MG63 (cell line): ENCODE measurements at regions not wholly inside any gene's neighbourhood (a gene's known extent, or its start where the extent isn't known, plus 50 kb on each side); places are given as distances from the start of the nearest gene placed in this dataset.

ENCODE experiments used
- DNase-seq: peaks from one replicate; pipeline ENCODE4 v3.0.0-alpha.2; 2020
- H3K27me3 ChIP-seq: fragments of 250-450 bp; sonication (Bioruptor Pico); 2 replicates; pipeline ENCODE4 v1.5.1; 2020; ENCODE audit warnings: mild to moderate bottlenecking, moderate library complexity
- H3K36me3 ChIP-seq: fragments of 250-450 bp; sonication (Bioruptor Pico); 2 replicates; pipeline ENCODE4 v1.5.1; 2020; ENCODE audit warnings: mild to moderate bottlenecking, moderate library complexity
- H3K4me3 ChIP-seq: fragments of 250-450 bp; sonication (Bioruptor Pico); 2 replicates; pipeline ENCODE4 v1.5.1; 2020; ENCODE audit warnings: mild to moderate bottlenecking, moderate library complexity
- H3K9me3 ChIP-seq: fragments of 250-450 bp; sonication (Bioruptor Pico); 2 replicates; pipeline ENCODE4 v1.5.1; 2020; ENCODE audit warnings: mild to moderate bottlenecking, moderate library complexity

- peak; percentile 18 for DNase-seq
- Histone ChIP-seq H3K36me3 (no peaks in the 10 kb centered on the region), H3K9me3 (no peaks in the 10 kb centered on the region), H3K4me3 (no peak overlapping the region), H3K27me3 (no peaks in the 10 kb centered on the region)
Observed at GRCh38 chr10:59595593-59595992, 114.1 kb downstream of the SLC16A9 start.

DNA sequence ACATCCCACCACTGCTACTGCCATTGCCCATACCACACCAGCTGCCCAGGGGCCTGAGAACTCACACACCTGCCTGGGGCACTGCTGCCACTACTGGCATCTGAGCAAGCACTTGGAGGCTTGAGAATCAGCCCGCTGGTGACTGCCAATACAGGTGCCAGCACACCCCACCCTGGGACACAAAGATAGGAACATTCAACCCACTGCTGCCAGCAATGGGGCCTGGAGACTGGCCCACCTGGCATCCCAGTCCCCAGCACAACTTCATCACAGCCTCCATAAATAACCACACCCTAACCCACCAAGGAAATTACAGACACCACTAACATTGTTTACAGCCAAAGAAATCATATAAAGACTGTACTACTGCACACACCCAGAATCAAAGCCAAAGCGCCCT lies 115.9 kb downstream of the SLC16A9 start:
- Histone ChIP-seq H3K27me3 (no peaks in the 10 kb centered on the region), H3K36me3 (no peaks in the 10 kb centered on the region), H3K9me3 (no peaks in the 10 kb centered on the region), H3K4me3 (no peak overlapping the region)
- DNase-seq, result no peak

DNA sequence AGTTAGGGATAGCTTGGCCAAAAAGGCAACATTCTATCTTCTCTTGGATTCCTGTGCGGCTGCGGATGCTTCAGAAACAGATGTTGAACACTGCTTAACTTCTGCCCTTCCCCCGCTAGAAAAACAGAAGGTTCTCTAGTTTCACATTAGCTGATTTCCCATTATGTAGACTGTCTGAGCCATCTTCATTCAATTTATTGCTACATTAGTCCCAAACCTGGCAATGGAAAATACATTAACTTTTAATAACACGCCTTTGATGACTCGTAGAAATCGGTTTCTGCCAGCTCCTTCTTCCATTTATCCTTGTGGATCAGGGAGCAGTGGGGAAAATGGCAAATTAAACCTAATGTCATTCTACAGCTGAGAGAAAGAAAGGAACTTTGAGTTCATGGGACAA lies 119.9 kb downstream of the SLC16A9 start:
- no peaks in the 10 kb centered on the region for H3K36me3 ChIP-seq
- no peak overlapping the region for H3K4me3 ChIP-seq
- no peaks in the 10 kb centered on the region for H3K9me3 ChIP-seq
- no peaks in the 10 kb centered on the region for H3K27me3 ChIP-seq
- DNase-seq, result no peak

DNA sequence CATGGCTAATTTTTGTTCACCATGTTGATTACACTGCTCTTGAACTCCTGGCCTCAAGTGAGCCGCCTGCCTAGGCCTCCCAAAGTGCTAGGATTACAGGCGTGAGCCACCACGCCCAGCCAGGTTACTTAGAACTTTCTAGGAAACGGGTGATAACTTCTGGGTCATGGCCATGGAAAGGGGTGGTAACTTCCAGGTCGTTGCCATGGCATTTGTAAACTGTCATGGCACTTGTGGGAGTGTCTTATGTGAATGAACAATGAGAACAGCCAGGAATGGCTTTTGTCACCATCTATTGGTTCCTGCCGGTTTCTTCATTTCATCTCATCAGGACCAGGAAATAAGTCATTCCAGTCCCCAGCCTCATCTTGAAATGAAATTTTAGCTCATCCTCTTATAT lies 120.9 kb downstream of the SLC16A9 start:
- Histone ChIP-seq H3K4me3 (no peak overlapping the region), H3K27me3 (no peaks in the 10 kb centered on the region), H3K9me3 (no peaks in the 10 kb centered on the region), H3K36me3 (no peaks in the 10 kb centered on the region)
- no peak for DNase-seq

DNA sequence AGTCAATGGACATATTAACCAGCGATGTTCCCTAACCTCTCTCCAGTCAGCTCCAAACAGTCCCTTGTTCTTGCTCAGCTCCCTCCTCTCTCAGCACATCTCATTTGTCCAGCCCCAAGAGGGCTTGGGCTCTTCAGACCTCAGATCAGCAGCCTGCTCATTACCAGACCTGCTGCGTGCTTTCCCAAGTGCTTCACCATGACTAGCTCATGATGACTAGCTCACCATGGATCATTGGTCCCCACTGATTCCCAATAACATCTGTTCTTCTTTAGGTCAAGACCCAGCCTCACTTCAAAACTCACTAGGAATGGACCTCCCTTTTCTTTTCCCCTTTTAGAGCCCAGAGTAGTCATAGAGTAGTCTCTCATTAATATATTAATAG lies 121.9 kb downstream of the SLC16A9 start:
- H3K4me3 ChIP-seq, result no peak overlapping the region
- H3K27me3 ChIP-seq, result no peaks in the 10 kb centered on the region
- H3K36me3 ChIP-seq, result no peaks in the 10 kb centered on the region
- DNase-seq, result no peak
- H3K9me3 ChIP-seq, result no peaks in the 10 kb centered on the region

DNA sequence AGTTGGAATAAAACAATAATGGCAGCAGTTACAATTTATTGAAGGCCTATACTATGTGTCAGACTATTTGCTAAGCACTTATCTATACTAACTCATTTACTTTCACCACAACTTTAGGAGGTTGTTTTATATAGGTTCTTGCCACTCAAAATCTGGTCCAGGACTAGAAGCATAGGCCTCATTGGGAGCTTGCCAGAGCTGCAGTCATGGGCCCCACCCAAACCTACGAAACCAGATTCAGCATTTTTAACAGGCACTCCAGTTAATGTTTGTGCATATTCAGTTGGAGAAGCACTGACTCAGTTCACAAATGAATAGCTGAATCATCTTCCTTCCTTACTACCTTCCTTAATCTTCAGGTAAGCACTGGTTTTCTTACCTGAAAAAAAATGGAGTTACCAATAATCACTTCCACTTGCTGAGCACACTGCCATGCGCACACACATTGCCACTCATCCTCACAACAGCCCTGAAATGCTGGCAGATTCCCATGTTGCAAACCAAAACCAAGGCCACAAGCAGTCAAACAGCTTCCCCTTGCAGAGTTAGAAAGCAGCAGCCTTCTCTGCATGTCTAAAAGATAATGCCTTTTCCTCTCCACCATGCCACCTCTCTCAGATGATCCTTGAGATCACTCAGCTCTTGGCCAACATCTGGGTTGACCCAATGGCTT lies 122.4 kb downstream of the SLC16A9 start:
- Histone ChIP-seq H3K36me3 (no peaks in the 10 kb centered on the region), H3K4me3 (no peak overlapping the region), H3K9me3 (no peaks in the 10 kb centered on the region), H3K27me3 (no peaks in the 10 kb centered on the region)
- no peak for DNase-seq

- Histone ChIP-seq H3K27me3 (no peaks in the 10 kb centered on the region), H3K9me3 (no peaks in the 10 kb centered on the region), H3K4me3 (no peak overlapping the region), H3K36me3 (no peaks in the 10 kb centered on the region)
- DNase-seq, result no peak
Observed at GRCh38 chr10:59586407-59586891, 123.2 kb downstream of the SLC16A9 start.

DNA sequence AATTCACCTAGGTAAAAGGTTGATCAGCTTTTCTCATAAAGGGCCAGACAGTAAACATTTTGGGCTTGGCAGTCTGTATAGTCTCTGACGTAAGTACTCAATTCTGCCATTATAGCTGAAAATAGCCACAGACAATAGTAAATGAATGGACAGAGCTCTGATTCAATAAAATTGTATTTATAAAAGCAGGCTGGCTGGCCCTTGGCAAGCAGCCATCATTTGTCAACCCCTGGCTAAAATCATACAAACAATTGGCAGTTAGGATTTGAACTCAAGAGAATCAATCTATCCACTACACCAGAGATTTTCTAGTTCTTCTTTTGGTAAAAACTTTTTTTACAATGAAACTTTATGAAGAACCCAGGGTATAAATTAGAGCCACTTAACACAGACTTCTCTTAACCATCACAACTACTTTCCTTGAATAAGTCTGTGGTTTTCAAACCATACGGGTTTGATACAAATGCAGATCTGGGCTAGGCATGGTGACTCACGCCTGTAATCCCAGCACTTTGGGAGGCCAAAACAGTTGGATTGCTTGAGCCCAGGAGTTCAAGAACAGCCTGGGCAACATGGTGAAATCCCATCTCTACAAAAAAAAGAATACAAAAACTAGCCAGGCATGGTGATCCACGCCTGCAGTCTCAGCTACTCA lies 124.5 kb downstream of the SLC16A9 start:
- Histone ChIP-seq H3K27me3 (no peaks in the 10 kb centered on the region), H3K4me3 (no peak overlapping the region), H3K9me3 (no peaks in the 10 kb centered on the region), H3K36me3 (no peaks in the 10 kb centered on the region)
- peak; percentile 73 for DNase-seq

DNA sequence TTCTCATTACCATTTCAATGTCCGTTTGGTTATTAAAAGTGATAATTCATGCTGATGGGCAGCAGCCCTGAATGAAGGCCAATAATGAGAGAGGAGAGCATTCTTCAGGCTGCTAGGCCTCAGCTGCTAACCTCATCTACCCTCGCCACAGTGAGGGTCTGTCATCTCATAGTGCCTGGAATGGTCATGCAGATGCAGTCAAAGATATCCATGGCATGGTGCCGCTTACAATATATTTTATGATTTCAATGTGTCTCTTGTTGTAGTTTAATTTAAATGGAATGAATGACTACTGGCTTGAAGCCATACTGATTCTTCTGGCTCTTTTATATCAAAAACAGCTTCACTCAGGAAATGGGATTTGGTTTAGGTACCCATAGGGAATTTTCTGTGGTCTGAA lies 126.9 kb downstream of the SLC16A9 start:
- Histone ChIP-seq H3K36me3 (no peaks in the 10 kb centered on the region), H3K4me3 (no peak overlapping the region), H3K9me3 (no peaks in the 10 kb centered on the region), H3K27me3 (no peaks in the 10 kb centered on the region)
- DNase-seq, result no peak

DNA sequence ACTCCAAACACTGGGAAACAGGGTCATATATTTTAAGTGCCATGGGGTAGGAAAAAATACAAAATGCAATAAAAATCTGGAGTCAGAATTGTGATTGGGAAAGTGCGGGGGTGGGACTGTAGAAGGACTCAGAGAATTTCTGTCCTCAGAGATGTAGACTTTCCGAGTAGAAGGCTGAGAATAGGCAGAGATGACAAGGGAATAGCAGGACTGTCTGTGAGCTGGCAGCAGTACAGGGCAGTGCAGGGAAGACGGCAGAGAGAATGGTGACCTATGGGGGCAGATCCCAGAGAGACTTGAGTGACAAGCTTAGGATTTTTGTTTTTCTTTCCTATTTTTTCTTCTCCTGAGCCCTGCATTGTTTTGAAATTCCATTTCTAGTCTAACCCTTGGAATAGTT lies 127.6 kb downstream of the SLC16A9 start:
- H3K4me3 ChIP-seq, result no peak overlapping the region
- no peaks in the 10 kb centered on the region for H3K9me3 ChIP-seq
- H3K36me3 ChIP-seq, result no peaks in the 10 kb centered on the region
- DNase-seq, result no peak
- H3K27me3 ChIP-seq, result no peaks in the 10 kb centered on the region

GRCh38 chr10:59580026-59580863 lies 129.4 kb downstream of the SLC16A9 start:
- H3K27me3 ChIP-seq, result no peaks in the 10 kb centered on the region
- no peak for DNase-seq
- H3K36me3 ChIP-seq, result no peaks in the 10 kb centered on the region
- H3K4me3 ChIP-seq, result no peak overlapping the region
- no peaks in the 10 kb centered on the region for H3K9me3 ChIP-seq

- no peaks in the 10 kb centered on the region for H3K27me3 ChIP-seq
- no peak overlapping the region for H3K4me3 ChIP-seq
- H3K36me3 ChIP-seq, result no peaks in the 10 kb centered on the region
- no peaks in the 10 kb centered on the region for H3K9me3 ChIP-seq
- no peak for DNase-seq
Observed at GRCh38 chr10:59578741-59579140, 130.9 kb downstream of the SLC16A9 start.

DNA sequence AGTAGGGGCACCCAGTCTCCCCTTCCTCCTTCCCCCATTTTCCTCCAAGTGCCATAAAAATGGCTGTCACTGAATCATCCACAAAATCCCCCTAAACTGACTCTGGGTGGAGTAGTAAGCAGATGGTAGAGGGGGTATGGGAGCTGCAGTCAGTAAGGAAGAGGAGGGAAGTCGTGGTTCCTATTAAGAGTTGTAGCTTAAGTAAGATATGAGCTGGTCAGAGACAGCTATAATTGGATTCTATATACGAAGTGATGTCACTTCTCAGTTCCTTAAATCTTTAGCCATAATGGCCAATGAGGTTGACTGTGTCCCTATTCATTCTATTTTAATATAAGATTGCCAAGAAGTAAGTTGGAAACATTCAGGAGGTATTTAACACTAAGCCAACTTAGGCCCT lies 131.7 kb downstream of the SLC16A9 start:
- H3K36me3 ChIP-seq, result no peaks in the 10 kb centered on the region
- H3K4me3 ChIP-seq, result no peak overlapping the region
- no peaks in the 10 kb centered on the region for H3K9me3 ChIP-seq
- DNase-seq, result no peak
- no peaks in the 10 kb centered on the region for H3K27me3 ChIP-seq

- Histone ChIP-seq H3K36me3 (no peaks in the 10 kb centered on the region), H3K4me3 (no peak overlapping the region), H3K27me3 (no peaks in the 10 kb centered on the region), H3K9me3 (no peaks in the 10 kb centered on the region)
- no peak for DNase-seq
Observed at GRCh38 chr10:59575269-59575668, 134.4 kb downstream of the SLC16A9 start.

DNA sequence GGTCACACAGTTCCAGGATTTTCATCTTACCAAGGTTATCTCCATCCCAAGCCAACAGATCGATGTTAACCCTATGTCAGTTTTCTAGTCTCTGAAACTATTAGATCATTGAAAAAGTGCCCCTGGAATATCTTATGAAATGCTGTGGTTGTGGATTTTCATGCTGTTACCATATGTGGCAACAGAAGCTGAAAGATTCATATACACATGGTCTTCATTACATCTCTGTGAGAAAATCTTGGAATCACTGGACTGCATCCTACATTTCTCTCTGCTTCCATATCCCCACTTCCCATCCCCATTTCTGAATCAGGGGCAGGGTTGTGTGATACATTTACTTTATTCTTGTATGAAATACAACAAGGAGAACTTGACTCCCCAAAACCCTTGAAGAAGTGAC lies 146.1 kb downstream of the SLC16A9 start:
- Histone ChIP-seq H3K4me3 (no peak overlapping the region), H3K9me3 (peaks cover 6% of the 10 kb centered on the region), H3K36me3 (no peaks in the 10 kb centered on the region), H3K27me3 (no peaks in the 10 kb centered on the region)
- DNase-seq, result no peak

DNA sequence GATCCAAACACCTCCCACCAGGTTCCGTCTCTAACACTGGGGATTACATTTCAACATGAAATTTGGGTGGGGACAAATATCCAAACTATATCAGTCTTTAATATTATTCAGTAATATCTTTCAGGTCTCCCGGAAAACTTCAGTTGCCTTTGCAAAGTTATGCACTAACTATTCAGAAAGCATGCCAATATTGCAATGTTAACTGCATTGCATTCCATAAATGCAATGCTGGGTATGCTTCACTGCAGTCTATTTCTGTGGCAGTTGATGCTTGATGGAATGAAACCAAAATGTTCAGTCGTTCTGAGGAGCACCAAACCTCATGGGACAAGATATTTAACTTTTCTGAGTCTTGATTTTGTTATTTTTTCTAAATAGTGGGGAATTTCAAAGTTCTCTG lies 147.5 kb downstream of the SLC16A9 start:
- no peak for DNase-seq
- H3K36me3 ChIP-seq, result no peaks in the 10 kb centered on the region

DNA sequence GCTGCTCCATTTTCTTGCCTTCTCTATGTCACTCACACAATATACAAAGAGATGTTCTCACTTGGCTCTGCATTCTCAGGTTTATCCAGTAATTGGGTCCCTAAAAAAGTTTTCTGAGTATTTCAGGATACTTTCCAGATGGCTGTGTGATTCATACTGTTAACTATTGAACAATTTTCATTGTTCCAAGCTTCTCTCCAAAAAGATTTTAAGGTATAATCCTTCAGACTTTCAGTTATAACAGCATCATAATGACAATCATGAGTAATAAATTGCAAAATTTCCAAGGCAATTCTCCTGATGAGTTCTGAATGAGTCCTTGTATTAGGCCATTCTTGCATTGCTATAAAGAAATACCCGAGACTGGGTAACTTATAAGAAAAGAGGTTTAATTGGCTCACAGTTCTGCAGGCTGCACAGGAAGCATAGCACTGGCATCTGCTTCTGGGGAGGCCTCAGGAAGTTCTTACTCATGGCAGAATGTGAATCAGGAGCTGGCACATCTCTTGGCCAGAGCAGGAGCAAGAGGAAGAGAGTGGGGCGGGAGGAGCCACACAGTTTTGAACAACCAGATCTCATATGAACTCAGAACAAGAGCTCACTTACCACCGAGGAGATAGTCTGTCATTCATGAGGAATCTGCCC lies 148.1 kb downstream of the SLC16A9 start:
- peak; percentile 92 for DNase-seq

More for the DNA sequence above, 147.5 kb downstream of the SLC16A9 start:
- peaks cover 6% of the 10 kb centered on the region for H3K9me3 ChIP-seq
- H3K27me3 ChIP-seq, result no peaks in the 10 kb centered on the region
- no peak overlapping the region for H3K4me3 ChIP-seq

More for the DNA sequence above, 148.1 kb downstream of the SLC16A9 start:
- Histone ChIP-seq H3K4me3 (no peak overlapping the region), H3K36me3 (no peaks in the 10 kb centered on the region), H3K27me3 (no peaks in the 10 kb centered on the region), H3K9me3 (peaks cover 6% of the 10 kb centered on the region)
